M059J (cell line): ENCODE measurements at regions not wholly inside any gene's neighbourhood (a gene's known extent, or its start where the extent isn't known, plus 50 kb on each side); places are given as distances from the start of the nearest gene placed in this dataset.
"Not testable (repeated sequence)": the region's sequence is repeated elsewhere in the genome, so short reads cannot be mapped to it uniquely, and the experiment has no call there.

ENCODE experiments used
- DNase-seq: peaks from one replicate; pipeline ENCODE4 v3.0.0-alpha.2; 2012; ENCODE audit warnings: low read depth

GRCh38 chr10:8173243-8173865, 118.9 kb downstream of the GATA3 start:
- DNase-seq, result no peak

DNA sequence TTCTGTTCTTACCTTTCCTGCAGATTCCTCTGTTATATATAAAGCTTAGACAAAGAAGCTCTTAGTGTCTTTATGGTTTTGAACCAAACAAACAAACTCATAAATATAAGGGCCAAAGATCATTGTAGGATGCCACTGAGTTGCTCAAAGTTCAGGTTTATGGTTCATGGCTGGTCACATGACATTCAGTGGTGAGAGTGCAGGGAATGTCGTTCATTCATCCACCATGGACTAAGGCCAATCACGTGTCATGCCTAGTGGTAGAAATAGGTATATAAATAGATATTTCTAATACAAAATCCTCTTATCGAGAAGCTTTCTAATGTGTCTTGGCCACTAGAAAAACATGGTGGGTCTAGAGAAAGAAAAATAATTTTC, 119.4 kb downstream of the GATA3 start:
- DNase-seq, result no peak

GRCh38 chr10:8174762-8175161, 120.3 kb downstream of the GATA3 start:
- no peak for DNase-seq

GRCh38 chr10:8177526-8177925, 123.0 kb downstream of the GATA3 start:
- peak; percentile 70 for DNase-seq

DNA sequence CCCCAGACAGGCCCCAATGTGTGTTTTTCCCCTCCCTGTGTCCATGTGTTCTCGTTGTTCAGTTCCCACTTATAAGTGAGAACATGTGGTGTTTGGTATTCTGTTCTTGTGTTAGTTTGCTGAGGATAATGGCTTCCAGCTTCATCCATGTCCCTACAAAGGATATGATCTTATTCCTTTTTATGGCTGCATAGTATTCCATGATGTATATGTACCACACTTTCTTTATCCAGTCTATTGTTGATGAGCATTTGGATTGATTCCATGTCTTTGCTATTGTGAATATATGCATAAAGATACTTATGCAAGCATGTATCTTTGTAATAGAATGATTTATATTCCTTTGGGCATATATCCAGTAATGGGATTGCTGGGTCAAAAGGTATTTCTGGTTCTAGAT, 125.3 kb downstream of the GATA3 start:
- DNase-seq, result not testable (repeated sequence)

- no peak for DNase-seq
Measured at GRCh38 chr10:8180360-8181109, 126.0 kb downstream of the GATA3 start.

DNA sequence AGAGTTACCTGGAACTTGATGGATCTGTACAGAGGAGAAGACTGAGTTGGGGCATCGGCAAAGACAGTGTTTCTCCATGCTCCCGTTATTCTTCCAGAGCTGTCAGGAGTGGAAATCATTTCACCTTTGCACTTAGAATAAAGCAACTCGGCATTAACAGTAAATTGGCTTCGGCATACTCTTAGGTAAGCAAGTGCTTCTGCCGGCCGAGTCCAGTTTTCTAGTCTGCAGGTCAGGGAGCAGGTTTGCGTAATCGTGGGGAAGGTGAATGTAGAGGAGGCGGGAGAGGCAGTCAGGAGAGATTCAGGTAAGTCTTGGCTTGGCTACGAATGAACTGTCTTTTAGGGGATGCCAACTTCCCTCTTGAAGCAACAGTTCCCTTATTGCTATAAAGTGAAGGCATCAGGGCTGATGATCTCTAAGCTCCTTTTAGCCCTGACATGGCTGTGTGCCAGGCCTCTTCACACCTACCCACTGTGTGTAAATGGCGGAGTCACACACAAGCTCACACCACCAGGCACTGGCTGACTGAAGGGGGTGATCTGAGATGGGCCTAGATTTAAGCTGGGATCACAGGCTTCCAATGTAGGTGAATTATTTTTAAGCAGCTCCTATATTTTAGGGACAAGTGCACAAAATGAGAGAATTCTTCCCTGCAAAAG, 127.1 kb downstream of the GATA3 start:
- DNase-seq, result no peak

GRCh38 chr10:8182806-8183205, 128.3 kb downstream of the GATA3 start:
- no peak for DNase-seq

DNA sequence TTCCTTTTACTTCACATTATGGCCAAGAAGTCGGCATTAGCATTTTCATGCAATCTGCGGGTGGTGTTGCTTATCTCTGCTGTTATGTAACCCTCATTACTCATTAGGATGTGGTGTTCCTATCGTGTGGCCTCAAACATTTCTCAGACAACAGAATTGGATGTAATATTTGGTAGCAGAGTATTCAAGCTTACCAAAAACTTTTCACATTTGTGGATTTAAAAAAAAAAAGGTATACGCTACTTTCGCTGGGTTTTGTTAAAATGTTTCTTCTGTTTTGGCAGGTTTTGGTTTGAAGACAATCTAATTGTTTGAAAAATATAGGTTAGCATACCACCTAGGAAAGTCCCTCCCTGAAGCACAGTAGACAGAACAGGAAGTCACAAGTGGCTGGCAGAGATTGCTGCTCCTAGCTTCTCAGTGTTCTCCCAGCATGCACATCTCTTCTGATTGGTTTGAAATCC, 128.8 kb downstream of the GATA3 start:
- DNase-seq, result peak; percentile 70

GRCh38 chr10:8187171-8187666, 132.7 kb downstream of the GATA3 start:
- DNase-seq, result peak; percentile 48

DNA sequence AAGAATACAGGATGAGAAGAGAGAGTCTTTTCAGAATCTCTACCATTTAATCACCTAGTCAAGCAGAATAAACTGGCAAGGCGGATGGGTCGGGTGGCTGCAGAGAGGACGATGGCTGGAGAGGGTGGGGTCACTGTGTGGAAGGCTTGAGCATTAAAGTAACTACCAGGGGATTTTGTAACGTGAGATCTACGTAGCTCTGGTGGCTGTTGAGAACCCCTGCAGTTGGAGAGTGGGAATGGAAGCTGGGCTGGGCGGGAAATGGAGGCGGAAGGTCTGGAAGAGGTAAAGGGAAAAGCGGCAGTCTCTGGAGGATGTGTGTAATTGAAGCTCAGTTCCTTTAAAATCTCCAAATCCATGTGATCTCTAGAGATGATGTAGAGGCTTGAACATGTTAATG, 135.0 kb downstream of the GATA3 start:
- no peak for DNase-seq

- no peak for DNase-seq
Measured at GRCh38 chr10:8192301-8192700, 137.8 kb downstream of the GATA3 start.

DNA sequence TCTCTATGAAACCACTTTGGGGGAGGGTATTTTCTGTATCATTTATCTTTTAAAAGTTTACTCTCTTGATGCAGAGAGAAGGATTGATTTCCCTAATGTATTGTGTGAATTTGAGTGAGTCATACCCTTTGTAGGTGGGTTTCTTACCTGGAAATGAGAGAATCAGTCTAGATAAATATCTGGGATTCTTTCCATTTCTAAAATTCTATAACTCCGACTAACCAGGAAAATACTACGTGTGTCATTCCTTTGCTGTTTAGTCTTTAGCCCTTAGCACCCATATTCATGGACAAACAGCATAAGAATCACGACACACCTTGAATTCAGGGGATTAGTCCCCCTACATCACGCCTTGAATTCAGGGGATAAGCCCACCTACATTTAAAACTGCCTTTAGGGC, 139.1 kb downstream of the GATA3 start:
- no peak for DNase-seq

DNA sequence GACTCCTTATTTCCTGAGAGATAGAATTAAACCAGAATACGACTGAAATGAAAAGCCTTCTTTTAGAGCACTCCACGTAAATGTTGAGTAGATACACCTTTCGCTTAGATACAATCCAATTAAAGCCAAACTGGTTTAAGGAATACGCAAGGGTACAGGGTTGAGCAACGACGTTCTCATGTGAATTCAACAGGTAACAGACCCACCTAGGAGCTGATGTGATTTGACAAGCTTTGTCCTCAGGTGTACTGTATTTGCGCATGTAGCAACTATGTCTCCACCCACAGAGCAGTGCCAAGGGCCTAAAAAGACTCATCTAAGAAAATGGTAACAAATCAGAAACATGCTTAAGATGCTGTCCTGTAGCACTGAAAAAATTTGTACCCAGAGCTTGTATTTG, 139.6 kb downstream of the GATA3 start:
- no peak for DNase-seq

- no peak for DNase-seq
Measured at GRCh38 chr10:8206882-8207281, 152.4 kb downstream of the GATA3 start.

GRCh38 chr10:8211631-8212030, 157.1 kb downstream of the GATA3 start:
- peak; percentile 35 for DNase-seq

DNA sequence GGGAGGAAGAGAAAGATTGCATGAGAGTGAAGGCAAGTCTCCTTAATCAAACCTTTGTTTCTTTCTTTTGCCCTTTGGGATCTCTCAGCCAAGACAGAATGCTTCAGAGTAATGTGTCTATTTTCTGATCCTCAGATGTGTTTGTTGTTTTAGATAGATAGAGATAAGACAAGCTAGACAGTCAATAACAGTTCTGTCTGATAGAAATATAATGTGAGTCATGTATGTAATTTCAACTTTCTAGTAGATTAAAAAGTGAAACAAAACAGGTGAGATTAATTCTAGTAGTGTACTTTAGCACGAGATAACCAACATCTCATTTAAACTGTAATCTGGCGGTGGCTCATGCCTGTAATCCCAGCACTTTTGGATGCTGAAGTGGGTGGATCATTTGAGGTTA, 159.2 kb downstream of the GATA3 start:
- no peak for DNase-seq

GRCh38 chr10:8214587-8214986, 160.1 kb downstream of the GATA3 start:
- peak; percentile 5 for DNase-seq

DNA sequence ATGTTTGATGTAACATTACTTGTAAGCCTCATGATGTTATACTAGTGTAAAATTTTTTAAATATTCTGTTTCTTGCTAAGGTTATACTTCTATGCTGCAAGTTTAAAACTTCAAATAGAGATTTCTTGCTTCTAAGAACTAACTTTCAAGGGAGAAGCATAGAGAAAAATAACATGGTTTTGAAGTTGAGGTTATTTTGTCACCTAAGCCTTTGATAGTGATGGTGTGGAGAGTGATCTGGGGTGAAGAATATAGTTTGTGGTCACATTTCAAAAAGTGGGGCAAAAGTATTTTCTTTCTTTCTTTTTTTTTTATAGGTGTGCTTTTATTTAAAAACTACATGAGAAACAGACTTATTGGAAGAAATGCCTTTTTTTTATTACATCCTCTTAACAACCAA, 162.4 kb downstream of the GATA3 start:
- DNase-seq, result no peak

GRCh38 chr10:8221451-8221850, 167.0 kb downstream of the GATA3 start:
- DNase-seq, result no peak

DNA sequence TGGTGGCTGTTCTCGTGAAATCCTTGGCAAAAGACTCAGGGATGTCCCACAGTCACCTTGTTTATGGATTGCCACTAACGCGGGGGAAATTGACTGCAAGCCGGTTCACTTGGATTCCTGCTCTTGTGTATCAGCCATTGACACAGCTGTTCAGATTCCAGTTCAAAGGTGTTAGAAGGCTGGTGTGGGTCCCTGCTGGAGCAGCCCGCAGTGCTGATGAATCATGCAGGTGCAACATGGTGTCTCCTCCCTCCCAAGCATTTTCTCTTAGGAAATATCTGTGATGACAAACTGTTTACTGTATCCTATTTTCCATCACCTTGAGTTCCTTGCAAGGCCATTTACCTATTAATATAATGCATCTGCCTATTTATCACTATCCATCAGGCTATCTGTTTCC, 170.1 kb downstream of the GATA3 start:
- no peak for DNase-seq

- DNase-seq, result no peak
Measured at GRCh38 chr10:8225187-8225586, 170.7 kb downstream of the GATA3 start.

DNA sequence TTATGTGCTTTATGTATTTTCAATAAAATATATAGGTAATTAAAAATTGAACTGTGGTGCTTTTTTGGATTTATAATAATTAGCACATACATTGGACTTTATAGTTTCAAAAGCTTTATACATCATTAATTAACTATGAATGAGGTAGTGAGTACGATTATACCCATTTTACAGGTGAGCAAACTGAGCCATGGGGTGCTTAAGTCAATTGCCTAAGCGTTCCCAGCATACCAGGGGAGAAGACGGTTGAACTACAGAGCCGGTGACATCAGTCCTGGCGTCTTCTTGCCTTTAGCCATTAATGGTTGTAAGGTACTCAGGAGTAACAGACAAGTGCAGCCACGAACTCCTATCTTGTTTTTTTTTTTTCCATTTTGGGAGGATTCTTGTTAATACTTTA, 172.8 kb downstream of the GATA3 start:
- no peak for DNase-seq
